ENCODE measurements at regions not wholly inside any gene's neighbourhood (a gene's known extent, or its start where the extent isn't known, plus 50 kb on each side); places are given as distances from the start of the nearest gene placed in this dataset.

GRCh38 chr6:148602136-148602535 lies 144.7 kb upstream of the UST start:
- TF ChIP-seq, protein P1, sequence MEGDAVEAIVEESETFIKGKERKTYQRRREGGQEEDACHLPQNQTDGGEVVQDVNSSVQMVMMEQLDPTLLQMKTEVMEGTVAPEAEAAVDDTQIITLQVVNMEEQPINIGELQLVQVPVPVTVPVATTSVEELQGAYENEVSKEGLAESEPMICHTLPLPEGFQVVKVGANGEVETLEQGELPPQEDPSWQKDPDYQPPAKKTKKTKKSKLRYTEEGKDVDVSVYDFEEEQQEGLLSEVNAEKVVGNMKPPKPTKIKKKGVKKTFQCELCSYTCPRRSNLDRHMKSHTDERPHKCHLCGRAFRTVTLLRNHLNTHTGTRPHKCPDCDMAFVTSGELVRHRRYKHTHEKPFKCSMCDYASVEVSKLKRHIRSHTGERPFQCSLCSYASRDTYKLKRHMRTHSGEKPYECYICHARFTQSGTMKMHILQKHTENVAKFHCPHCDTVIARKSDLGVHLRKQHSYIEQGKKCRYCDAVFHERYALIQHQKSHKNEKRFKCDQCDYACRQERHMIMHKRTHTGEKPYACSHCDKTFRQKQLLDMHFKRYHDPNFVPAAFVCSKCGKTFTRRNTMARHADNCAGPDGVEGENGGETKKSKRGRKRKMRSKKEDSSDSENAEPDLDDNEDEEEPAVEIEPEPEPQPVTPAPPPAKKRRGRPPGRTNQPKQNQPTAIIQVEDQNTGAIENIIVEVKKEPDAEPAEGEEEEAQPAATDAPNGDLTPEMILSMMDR (IDR thresholded peaks at IDR 0.05; ENCODE audit: insufficient read depth, missing control alignments), result no peak
- no peak for FAIRE-seq
- DNase-seq (ENCODE audit: insufficient read length, low spot score), result no peak

GRCh38 chr6:148608199-148608951 lies 138.5 kb upstream of the UST start:
- no peak for FAIRE-seq
- no peak for DNase-seq (ENCODE audit: insufficient read length, low spot score)
- TF ChIP-seq, protein P1 (IDR thresholded peaks at IDR 0.05; ENCODE audit: insufficient read depth, missing control alignments), result peak; percentile 30

DNA sequence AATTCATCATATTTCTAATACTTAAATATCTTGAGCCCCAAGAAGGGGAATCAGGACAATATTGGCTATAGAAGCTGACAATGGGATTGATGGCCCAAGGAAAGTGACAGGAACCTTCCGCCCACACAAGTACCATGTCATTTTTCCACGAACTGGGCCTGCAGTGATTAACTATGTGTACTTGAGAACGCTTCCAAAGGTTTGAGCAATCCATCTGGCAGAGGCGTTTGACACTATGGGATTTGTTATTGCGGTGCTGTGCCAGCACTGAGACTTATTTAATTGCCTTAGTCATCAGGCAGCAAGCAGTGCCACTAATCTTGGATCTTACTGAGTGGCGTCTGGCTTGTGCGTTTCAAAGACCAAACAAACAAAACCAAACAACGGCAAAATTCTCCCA lies 135.6 kb upstream of the UST start:
- DNase-seq (ENCODE audit: insufficient read length, low spot score), result no peak
- TF ChIP-seq, protein P1 (IDR thresholded peaks at IDR 0.05; ENCODE audit: insufficient read depth, missing control alignments), result no peak
- FAIRE-seq, result no peak

GRCh38 chr6:148612043-148612442 lies 134.8 kb upstream of the UST start:
- FAIRE-seq (no peak), DNase-seq (ENCODE audit: insufficient read length, low spot score) (no peak)
- TF ChIP-seq, protein P1 (IDR thresholded peaks at IDR 0.05; ENCODE audit: insufficient read depth, missing control alignments), result no peak

- TF ChIP-seq, protein P1 (IDR thresholded peaks at IDR 0.05; ENCODE audit: insufficient read depth, missing control alignments), result no peak
- DNase-seq (ENCODE audit: insufficient read length, low spot score) (no peak), FAIRE-seq (no peak)
These were observed 132.2 kb upstream of the UST start for GRCh38 chr6:148614602-148615001.

GRCh38 chr6:148616841-148617240 lies 130.0 kb upstream of the UST start:
- DNase-seq (ENCODE audit: insufficient read length, low spot score) (no peak), FAIRE-seq (no peak)

GRCh38 chr6:148617530-148617929 lies 129.3 kb upstream of the UST start:
- FAIRE-seq, result no peak
- no peak for DNase-seq (ENCODE audit: insufficient read length, low spot score)
- TF ChIP-seq, protein P1 (IDR thresholded peaks at IDR 0.05; ENCODE audit: insufficient read depth, missing control alignments), result no peak

More at GRCh38 chr6:148616841-148617240, 130.0 kb upstream of the UST start:
- TF ChIP-seq, protein P1 (IDR thresholded peaks at IDR 0.05; ENCODE audit: insufficient read depth, missing control alignments), result no peak

All from D721Med (cell line).